Epithelial cell of proximal tubule (primary cell): ENCODE measurements at regions not wholly inside any gene's neighbourhood (a gene's known extent, or its start where the extent isn't known, plus 50 kb on each side); places are given as distances from the start of the nearest gene placed in this dataset.

Experiments
- DNase-seq: peaks from one replicate; pipeline ENCODE4 v3.0.0-alpha.2; 2011; ENCODE audit warnings: low read depth
- H3K4me3 ChIP-seq: 2 replicates; pipeline ENCODE4 v1.5.1; 2011; ENCODE audit warnings: low read depth, mild to moderate bottlenecking, low read length
- TF ChIP-seq, protein P1 (sequence below): conservative IDR thresholded peaks from 2 replicates; pipeline ENCODE4 v1.5.1; 2012; ENCODE audit warnings: low read depth, mild to moderate bottlenecking, low read length

- peak; percentile 31 for DNase-seq
- TF ChIP-seq, protein P1, sequence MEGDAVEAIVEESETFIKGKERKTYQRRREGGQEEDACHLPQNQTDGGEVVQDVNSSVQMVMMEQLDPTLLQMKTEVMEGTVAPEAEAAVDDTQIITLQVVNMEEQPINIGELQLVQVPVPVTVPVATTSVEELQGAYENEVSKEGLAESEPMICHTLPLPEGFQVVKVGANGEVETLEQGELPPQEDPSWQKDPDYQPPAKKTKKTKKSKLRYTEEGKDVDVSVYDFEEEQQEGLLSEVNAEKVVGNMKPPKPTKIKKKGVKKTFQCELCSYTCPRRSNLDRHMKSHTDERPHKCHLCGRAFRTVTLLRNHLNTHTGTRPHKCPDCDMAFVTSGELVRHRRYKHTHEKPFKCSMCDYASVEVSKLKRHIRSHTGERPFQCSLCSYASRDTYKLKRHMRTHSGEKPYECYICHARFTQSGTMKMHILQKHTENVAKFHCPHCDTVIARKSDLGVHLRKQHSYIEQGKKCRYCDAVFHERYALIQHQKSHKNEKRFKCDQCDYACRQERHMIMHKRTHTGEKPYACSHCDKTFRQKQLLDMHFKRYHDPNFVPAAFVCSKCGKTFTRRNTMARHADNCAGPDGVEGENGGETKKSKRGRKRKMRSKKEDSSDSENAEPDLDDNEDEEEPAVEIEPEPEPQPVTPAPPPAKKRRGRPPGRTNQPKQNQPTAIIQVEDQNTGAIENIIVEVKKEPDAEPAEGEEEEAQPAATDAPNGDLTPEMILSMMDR = no peak
Observed at GRCh38 chr2:54065411-54065810, 50.0 kb upstream of the ACYP2 start.

DNA sequence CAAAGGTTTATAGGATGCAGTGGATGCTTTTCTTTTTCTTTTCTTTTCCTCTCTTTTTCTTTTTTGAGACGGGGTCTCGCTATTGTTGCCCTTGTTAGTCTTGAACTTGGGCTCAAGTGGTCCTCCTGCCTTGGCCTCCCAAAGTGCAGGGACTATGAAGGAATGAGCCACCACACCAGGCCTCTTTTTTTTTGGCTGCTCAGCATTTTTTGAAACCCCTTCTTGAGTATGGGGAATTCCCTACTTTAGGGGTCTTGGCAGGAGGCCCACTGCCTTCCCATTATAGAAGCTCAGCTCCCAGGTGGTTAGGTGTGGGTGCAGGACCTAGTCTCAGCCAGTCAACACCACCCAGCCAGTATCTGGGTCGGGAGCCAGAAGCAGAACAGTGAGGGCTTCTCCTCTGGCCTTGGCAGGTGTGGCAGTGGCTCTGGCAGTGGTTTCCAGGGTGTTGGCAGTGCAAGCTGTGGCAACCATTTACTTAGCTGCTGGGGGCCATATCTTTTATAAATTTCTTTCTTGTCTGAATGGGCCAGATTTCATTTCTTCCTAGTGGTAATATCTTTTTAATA is 51.4 kb upstream of the ACYP2 start:
- H3K4me3 ChIP-seq = no peak overlapping the region
- no peak for DNase-seq
- TF ChIP-seq, protein P1 = no peak

More at GRCh38 chr2:54065411-54065810, 50.0 kb upstream of the ACYP2 start:
- H3K4me3 ChIP-seq = no peak overlapping the region

DNA sequence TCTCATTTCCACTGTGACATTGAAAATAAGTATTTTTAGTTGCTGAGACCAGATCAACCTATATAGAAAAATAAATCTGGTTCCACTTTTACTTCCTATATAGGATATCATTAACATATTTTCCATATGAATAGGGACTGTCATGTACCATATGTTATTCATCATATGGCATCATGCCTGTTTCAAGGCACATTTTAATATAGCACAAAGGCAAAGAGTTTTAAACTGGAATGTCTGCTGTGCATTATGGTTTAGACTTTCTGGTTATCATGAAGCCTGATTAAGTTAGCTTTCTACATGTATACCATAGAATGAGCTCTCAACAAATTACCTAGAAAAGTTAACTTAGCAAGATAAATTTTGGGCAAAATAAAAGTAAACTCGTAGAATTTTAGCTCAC is 53.0 kb upstream of the ACYP2 start:
- no peak overlapping the region for H3K4me3 ChIP-seq
- DNase-seq = no peak
- TF ChIP-seq, protein P1 = no peak

- TF ChIP-seq, protein P1 = no peak
- DNase-seq = no peak
- H3K4me3 ChIP-seq = no peak overlapping the region
Observed at GRCh38 chr2:54061272-54061671, 54.1 kb upstream of the ACYP2 start.

- TF ChIP-seq, protein P1 = no peak
Observed at GRCh38 chr2:54059986-54060385, 55.4 kb upstream of the ACYP2 start.

GRCh38 chr2:54059504-54059903 is 55.9 kb upstream of the ACYP2 start:
- TF ChIP-seq, protein P1 = no peak
- no peak for DNase-seq
- H3K4me3 ChIP-seq = no peak overlapping the region

More at GRCh38 chr2:54059986-54060385, 55.4 kb upstream of the ACYP2 start:
- DNase-seq = no peak
- no peak overlapping the region for H3K4me3 ChIP-seq

GRCh38 chr2:54058449-54058848 is 57.0 kb upstream of the ACYP2 start:
- H3K4me3 ChIP-seq = no peak overlapping the region
- no peak for DNase-seq
- TF ChIP-seq, protein P1 = no peak
